ENCODE measurements at regions not wholly inside any gene's neighbourhood (a gene's known extent, or its start where the extent isn't known, plus 50 kb on each side); places are given as distances from the start of the nearest gene placed in this dataset.

GRCh38 chr2:223203971-223204929 lies 152.3 kb downstream of the KCNE4 start:
- ChIA-PET CTCF (interaction anchor here (0.7 kb wide), 1 partner anchor 115 kb away, joined by 3 read pairs; no protein-coding TSS in a partner anchor), POLR2A (no interaction called here)
- TF ChIP-seq NFRKB (IDR thresholded peaks at IDR 0.05) (no peak), ELF4 (IDR thresholded peaks at IDR 0.05) (no peak), ZNF384 (IDR thresholded peaks at IDR 0.05) (no peak), PKNOX1 (IDR thresholded peaks at IDR 0.05) (no peak), FOXM1 (IDR thresholded peaks at IDR 0.05; ENCODE audit: borderline replicate concordance) (no peak), FOXA1 (IDR thresholded peaks at IDR 0.05) (no peak), CTBP1 (IDR thresholded peaks at IDR 0.05; ENCODE audit: borderline replicate concordance) (no peak), L3MBTL2 (conservative IDR thresholded peaks at IDR 0.05) (no peak), TARDBP (IDR thresholded peaks at IDR 0.05) (no peak), ARNT (IDR thresholded peaks at IDR 0.05) (no peak), BHLHE40 (IDR thresholded peaks at IDR 0.05; ENCODE audit: borderline replicate concordance) (no peak), LEF1 (IDR thresholded peaks at IDR 0.05; ENCODE audit: borderline replicate concordance) (no peak), SP1 (IDR thresholded peaks at IDR 0.05) (no peak), SUZ12 (IDR thresholded peaks at IDR 0.05) (no peak), FOXK2 (IDR thresholded peaks at IDR 0.05) (no peak), HDGF (IDR thresholded peaks at IDR 0.05; ENCODE audit: borderline replicate concordance) (no peak)
- no peak for DNase-seq (ENCODE audit: extremely low spot score)

GRCh38 chr2:223210489-223210888 lies 158.5 kb downstream of the KCNE4 start:
- CTCF ChIA-PET: no interaction called here
- POLR2A ChIA-PET: no interaction called here
- DNase-seq (ENCODE audit: extremely low spot score): no peak
- TF ChIP-seq ELF4 (IDR thresholded peaks at IDR 0.05) (no peak), CTBP1 (IDR thresholded peaks at IDR 0.05; ENCODE audit: borderline replicate concordance) (no peak), FOXM1 (IDR thresholded peaks at IDR 0.05; ENCODE audit: borderline replicate concordance) (no peak), HDGF (IDR thresholded peaks at IDR 0.05; ENCODE audit: borderline replicate concordance) (no peak), ARNT (IDR thresholded peaks at IDR 0.05) (no peak), SUZ12 (IDR thresholded peaks at IDR 0.05) (no peak)

- ChIA-PET CTCF (interaction anchor here (1.5 kb wide), 1 partner anchor 243 kb away, joined by 5 read pairs; no protein-coding TSS in a partner anchor), POLR2A (no interaction called here)
- DNase-seq (ENCODE audit: extremely low spot score): no peak
- TF ChIP-seq TARDBP (IDR thresholded peaks at IDR 0.05) (no peak), SP1 (IDR thresholded peaks at IDR 0.05) (no peak), ARNT (IDR thresholded peaks at IDR 0.05) (no peak), ELF4 (IDR thresholded peaks at IDR 0.05) (no peak), NFRKB (IDR thresholded peaks at IDR 0.05) (no peak), FOXM1 (IDR thresholded peaks at IDR 0.05; ENCODE audit: borderline replicate concordance) (no peak), FOXA1 (IDR thresholded peaks at IDR 0.05) (no peak), SUZ12 (IDR thresholded peaks at IDR 0.05) (no peak), BHLHE40 (IDR thresholded peaks at IDR 0.05; ENCODE audit: borderline replicate concordance) (no peak), LEF1 (IDR thresholded peaks at IDR 0.05; ENCODE audit: borderline replicate concordance) (no peak), CTBP1 (IDR thresholded peaks at IDR 0.05; ENCODE audit: borderline replicate concordance) (no peak)
Measured at GRCh38 chr2:223214394-223215253, 162.6 kb downstream of the KCNE4 start.

GRCh38 chr2:223215254-223215516 lies 163.2 kb downstream of the KCNE4 start:
- ChIA-PET POLR2A (no interaction called here), CTCF (interaction anchor here (1.5 kb wide), 1 partner anchor 244 kb away, joined by 5 read pairs; no protein-coding TSS in a partner anchor)
- TF ChIP-seq ARNT (IDR thresholded peaks at IDR 0.05) (no peak), FOXK2 (IDR thresholded peaks at IDR 0.05) (no peak), TARDBP (IDR thresholded peaks at IDR 0.05) (no peak), FOXA1 (IDR thresholded peaks at IDR 0.05) (no peak), HDGF (IDR thresholded peaks at IDR 0.05; ENCODE audit: borderline replicate concordance) (no peak), SP1 (IDR thresholded peaks at IDR 0.05) (no peak), NFRKB (IDR thresholded peaks at IDR 0.05) (no peak), PKNOX1 (IDR thresholded peaks at IDR 0.05) (no peak), ZNF384 (IDR thresholded peaks at IDR 0.05) (no peak), L3MBTL2 (conservative IDR thresholded peaks at IDR 0.05) (no peak), ELF4 (IDR thresholded peaks at IDR 0.05) (no peak), BHLHE40 (IDR thresholded peaks at IDR 0.05; ENCODE audit: borderline replicate concordance) (no peak), FOXM1 (IDR thresholded peaks at IDR 0.05; ENCODE audit: borderline replicate concordance) (no peak), SUZ12 (IDR thresholded peaks at IDR 0.05) (no peak), LEF1 (IDR thresholded peaks at IDR 0.05; ENCODE audit: borderline replicate concordance) (no peak), CTBP1 (IDR thresholded peaks at IDR 0.05; ENCODE audit: borderline replicate concordance) (no peak)
- no peak for DNase-seq (ENCODE audit: extremely low spot score)

GRCh38 chr2:223217373-223217772 lies 165.4 kb downstream of the KCNE4 start:
- no peak for TF ChIP-seq BHLHE40 (IDR thresholded peaks at IDR 0.05; ENCODE audit: borderline replicate concordance)
- TF ChIP-seq NFRKB (IDR thresholded peaks at IDR 0.05): no peak
- TF ChIP-seq SUZ12 (IDR thresholded peaks at IDR 0.05): no peak
- TF ChIP-seq TARDBP (IDR thresholded peaks at IDR 0.05): no peak
- TF ChIP-seq L3MBTL2 (conservative IDR thresholded peaks at IDR 0.05): no peak
- TF ChIP-seq FOXK2 (IDR thresholded peaks at IDR 0.05): no peak
- no peak for TF ChIP-seq ARNT (IDR thresholded peaks at IDR 0.05)
- TF ChIP-seq LEF1 (IDR thresholded peaks at IDR 0.05; ENCODE audit: borderline replicate concordance): no peak
- no peak for TF ChIP-seq FOXM1 (IDR thresholded peaks at IDR 0.05; ENCODE audit: borderline replicate concordance)
- no peak for TF ChIP-seq CTBP1 (IDR thresholded peaks at IDR 0.05; ENCODE audit: borderline replicate concordance)

More at GRCh38 chr2:223217373-223217772, 165.4 kb downstream of the KCNE4 start:
- no peak for DNase-seq (ENCODE audit: extremely low spot score)
- CTCF ChIA-PET: no interaction called here
- POLR2A ChIA-PET: no interaction called here

Measured in HEK293T (cell line).